GM12878 (cell line): ENCODE measurements at regions not wholly inside any gene's neighbourhood (a gene's known extent, or its start where the extent isn't known, plus 50 kb on each side); places are given as distances from the start of the nearest gene placed in this dataset.

Experiments used
- ATAC-seq: fragments of 200-7000 bp; cut with Tn5 transposase; 3 replicates; pipeline ENCODE4 v1.9.1; 2020; ENCODE audit warnings: mild to moderate bottlenecking, moderate library complexity
- BruUV-seq: library from RNA; stranded (reverse); fragments of 400-500 nt; replicated peaks from 2 replicates; lab custom pipeline; 2021; lab: Mats Ljungman, UMichigan
- CTCF ChIA-PET: fragments of 300-600 bp; sonication (Branson Sonifier 250); formaldehyde crosslinking; extraction: SDS; loops from one replicate; lab custom pipeline; 2021; ENCODE audit warnings: inconsistent platforms; lab: Yijun Ruan, JAX
- POLR2A ChIA-PET: fragments of 350-600 bp; formaldehyde crosslinking; extraction: SDS; loops from one replicate; lab custom pipeline; 2021; ENCODE audit warnings: inconsistent platforms; lab: Charles Lee
- RAD21 ChIA-PET: fragments of 300-600 bp; sonication (Branson Sonifier 250); formaldehyde crosslinking; loops from one replicate; lab custom pipeline; 2023; ENCODE audit warnings: antibody characterized with exemption; ENCODE audit not compliant: unreplicated experiment; lab: Charles Lee
- SMC1A ChIA-PET: fragments of 300-600 bp; sonication (Branson Sonifier 250); formaldehyde crosslinking; loops from one replicate; lab custom pipeline; 2023; ENCODE audit not compliant: unreplicated experiment, uncharacterized antibody; lab: Charles Lee
- DNase-seq: peaks from one replicate; pipeline ENCODE4 v3.0.0-alpha.2; 2011; ENCODE audit warnings: low read depth, low spot score
- FAIRE-seq: peaks from 3 replicates; lab custom pipeline; 2011; peaks lifted over from hg19 to GRCh38; lab: Jason Lieb, UNC
- H2AFZ ChIP-seq: 2 replicates; pipeline ENCODE4 v1.6.0; 2011; ENCODE audit warnings: low read depth, low read length, control low read depth; ENCODE audit not compliant: control insufficient read depth
- H3K27ac ChIP-seq: 2 replicates; pipeline ENCODE4 v1.5.1; 2011; ENCODE audit warnings: control low read depth; ENCODE audit not compliant: control insufficient read depth, insufficient read depth
- H3K27me3 ChIP-seq, 2 experiments: replicated peaks in 1 of 2; 2 replicates each; pipeline versions ENCODE4 v1.6.0 to v1.6.1; 2011; ENCODE audit warnings: low read length in 1 of 2; ENCODE audit not compliant: control insufficient read depth in 2 of 2, insufficient read depth in 2 of 2
- H3K36me3 ChIP-seq, 2 experiments: 2 replicates each; pipeline ENCODE4 v1.5.1; 2011; ENCODE audit warnings: low read length in 1 of 2; ENCODE audit not compliant: control insufficient read depth in 2 of 2, insufficient read depth in 2 of 2
- H3K4me1 ChIP-seq: 2 replicates; pipeline ENCODE4 v1.6.1; 2011; ENCODE audit warnings: mild to moderate bottlenecking, low read length, moderate library complexity, mixed read lengths; ENCODE audit not compliant: control insufficient read depth, insufficient read depth
- H3K4me2 ChIP-seq: 2 replicates; pipeline ENCODE4 v1.6.0; 2011; ENCODE audit warnings: control low read depth; ENCODE audit not compliant: control insufficient read depth, insufficient read depth
- H3K4me3 ChIP-seq: fragments of 200-600 bp; sonication (generic); 2 replicates; pipeline ENCODE4 v1.5.1; 2016
- H3K79me2 ChIP-seq: 2 replicates; pipeline ENCODE4 v1.6.0; 2011; ENCODE audit warnings: low read length; ENCODE audit not compliant: control insufficient read depth, insufficient read depth
- H3K9ac ChIP-seq: 2 replicates; pipeline ENCODE4 v1.8.0; 2011; ENCODE audit warnings: low read length, control low read depth, mixed read lengths; ENCODE audit not compliant: control insufficient read depth, insufficient read depth
- H3K9me3 ChIP-seq: replicated peaks from 3 replicates; pipeline ENCODE4 v1.5.1; 2011; ENCODE audit warnings: mild to moderate bottlenecking, low read length; ENCODE audit not compliant: control insufficient read depth, insufficient read depth
- H4K20me1 ChIP-seq: 2 replicates; pipeline ENCODE4 v1.6.0; 2011; ENCODE audit not compliant: control insufficient read depth, insufficient read depth
- ETV6 ChIP-seq, 2 experiments: fragments of 450-650 bp in 1 of 2; IDR thresholded peaks in 1 of 2; conservative IDR thresholded peaks in 1 of 2; 2 replicates each; pipeline ENCODE4 v1.6.1; 2014; ENCODE audit warnings: antibody characterized with exemption in 1 of 2, borderline replicate concordance in 1 of 2, low read depth in 1 of 2, mild to moderate bottlenecking in 1 of 2, moderate library complexity in 1 of 2
- GABPA ChIP-seq: IDR thresholded peaks from 2 replicates; pipeline ENCODE4 v1.6.1; 2014; ENCODE audit warnings: antibody characterized with exemption, low read depth, mild to moderate bottlenecking, inconsistent platforms
- NFXL1 ChIP-seq: fragments of 450-650 bp; IDR thresholded peaks from 2 replicates; pipeline ENCODE4 v1.6.1; 2017; ENCODE audit warnings: antibody characterized with exemption, mild to moderate bottlenecking, borderline replicate concordance
- POLR2AphosphoS2 ChIP-seq: IDR thresholded peaks from 2 replicates; pipeline ENCODE4 v1.6.1; 2011; ENCODE audit warnings: low read depth, mild to moderate bottlenecking, low read length, improper control_type of control experiment, moderate library complexity
- RCOR1 ChIP-seq: conservative IDR thresholded peaks from 2 replicates; pipeline ENCODE4 v1.6.1; 2012; ENCODE audit warnings: low read depth, low read length, improper control_type of control experiment
- RELB ChIP-seq: fragments of 450-650 bp; IDR thresholded peaks from 2 replicates; pipeline ENCODE4 v1.6.1; 2017; ENCODE audit warnings: low read depth, mild to moderate bottlenecking, moderate library complexity
- TCF3 ChIP-seq: IDR thresholded peaks from 2 replicates; pipeline ENCODE4 v1.6.1; 2012; ENCODE audit warnings: low read depth, mild to moderate bottlenecking, low read length, borderline replicate concordance; ENCODE audit not compliant: insufficient read depth
- WGBS: methylation state at CpG from one replicate; pipeline ENCODE4 v1.1.6; 2016; ENCODE audit warnings: low lambda C conversion rate; ENCODE audit not compliant: insufficient replicate concordance, insufficient coverage; ENCODE audit errors: missing lambda C conversion rate; 5-methylcytosine and 5-hydroxymethylcytosine counted together
- in situ Hi-C: fragments of 300-500 bp; cut with MboI; formaldehyde crosslinking; loops from 9 replicates; pipeline ENCODE4 v1.14.3; 2018; ENCODE audit warnings: mixed read lengths
- intact Hi-C: fragments of 100-400 bp; cut with micrococcal nuclease; formaldehyde crosslinking; loops from one replicate; pipeline ENCODE4 v1.14.2; 2022; ENCODE audit not compliant: unreplicated experiment

GRCh38 chr22:47740109-47740805 is 977.8 kb downstream of the TBC1D22A start:
- Histone ChIP-seq H3K79me2 (no peaks in the 10 kb centered on the region), H3K4me2 (no peak overlapping the region), H3K9me3 (no peaks in the 10 kb centered on the region; the same call in 2 of the 3 replicates), H2AFZ (no peak overlapping the region), H3K36me3 (no peaks in the 10 kb centered on the region; a peak in 1 of 4 replicates), H3K9ac (no peak overlapping the region), H3K4me3 (no peak overlapping the region), H3K27me3 (no peaks in the 10 kb centered on the region), H3K27ac (no peak overlapping the region), H3K4me1 (no peaks in the 10 kb centered on the region), H4K20me1 (no peaks in the 10 kb centered on the region)
- SMC1A ChIA-PET = no interaction called here
- WGBS = 27% methylated on average over 10 of the region's 10 CpGs
- intact Hi-C loops = no loop called here
- no peak for ATAC-seq
- no peak for DNase-seq
- TF ChIP-seq GABPA (no peak), POLR2AphosphoS2 (no peak), TCF3 (no peak), RCOR1 (no peak), NFXL1 (no peak), RELB (no peak), ETV6 (conservative IDR thresholded peaks at IDR 0.05 in 1 of 2, IDR thresholded peaks at IDR 0.05 in 1 of 2; ENCODE audit: borderline replicate concordance in 1 of 2, low read depth in 1 of 2) (no peak)
- no peak for FAIRE-seq
- in situ Hi-C loops = no loop called here
- POLR2A ChIA-PET = interaction anchor here (0.5 kb wide), 1 partner anchor 843 kb away, joined by 3 read pairs; no protein-coding TSS in a partner anchor
- RAD21 ChIA-PET = no interaction called here
- CTCF ChIA-PET = no interaction called here
- BruUV-seq = no TSS peak
